Body of pancreas (tissue), 4 donors: ENCODE measurements at regions not wholly inside any gene's neighbourhood (a gene's known extent, or its start where the extent isn't known, plus 50 kb on each side); places are given as distances from the start of the nearest gene placed in this dataset.

Experiments used
- POLR2A ChIP-seq, 3 donors: fragments of 450-650 bp; IDR thresholded peaks; one replicate each; pipeline ENCODE4 v1.6.1; 2016; ENCODE audit warnings: antibody characterized with exemption in 3 of 3, mild to moderate bottlenecking in 2 of 3
- TF ChIP-seq, protein P1 (sequence below), 7 experiments: fragments of 450-650 bp in 4 of 7; fragments of 200-600 bp in 3 of 7; sonication (generic) in 3 of 7; IDR thresholded peaks; one replicate each; pipeline ENCODE4 v1.5.1; 2016 to 2019; ENCODE audit warnings: antibody characterized with exemption in 7 of 7

DNA sequence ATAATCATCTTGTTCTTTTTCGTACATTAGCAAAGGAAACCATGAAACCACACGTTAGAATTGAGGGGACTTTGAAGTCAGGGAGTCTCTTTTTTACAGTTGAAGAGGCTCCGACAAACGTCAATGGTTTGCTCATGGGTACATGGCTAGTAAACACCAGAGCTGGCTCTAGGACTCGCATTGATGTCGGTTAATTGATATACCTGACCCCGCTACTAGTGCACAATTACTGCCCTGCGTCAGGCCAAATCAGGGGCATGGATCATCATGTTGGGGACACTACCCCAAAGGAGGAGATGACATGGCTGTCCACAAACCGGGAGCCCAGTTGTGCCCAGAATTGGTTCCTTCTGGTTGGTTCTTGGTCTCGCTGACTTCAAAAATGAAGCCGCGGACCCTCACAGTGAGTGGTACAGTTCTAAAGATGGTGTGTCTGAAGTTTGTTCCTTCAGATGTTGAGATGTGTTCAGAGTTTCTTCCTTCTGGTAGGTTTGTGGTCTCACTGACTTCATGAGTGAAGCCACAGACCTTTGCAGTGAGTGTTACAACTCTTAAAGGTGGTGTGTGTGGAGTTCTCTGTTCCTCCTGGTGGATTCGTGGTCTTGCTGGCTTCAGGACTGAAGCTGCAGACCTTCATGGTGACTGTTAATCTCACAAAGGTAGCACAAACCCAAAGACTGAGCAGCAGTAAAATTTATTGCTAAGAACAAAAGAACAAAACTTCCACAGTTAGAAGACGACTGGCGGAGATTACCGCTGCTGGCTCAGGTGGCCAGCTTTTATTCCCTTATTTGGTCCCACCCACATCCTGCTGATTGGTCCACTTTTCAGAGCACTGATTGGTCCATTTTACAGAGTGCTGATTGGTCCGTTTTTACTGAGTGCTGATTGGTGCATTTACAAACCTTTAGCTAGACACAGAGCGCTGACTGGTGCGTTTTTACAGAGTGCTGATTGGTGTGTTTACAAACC lies 126.9 kb upstream of the ERRFI1 start:
- TF ChIP-seq, protein P1, sequence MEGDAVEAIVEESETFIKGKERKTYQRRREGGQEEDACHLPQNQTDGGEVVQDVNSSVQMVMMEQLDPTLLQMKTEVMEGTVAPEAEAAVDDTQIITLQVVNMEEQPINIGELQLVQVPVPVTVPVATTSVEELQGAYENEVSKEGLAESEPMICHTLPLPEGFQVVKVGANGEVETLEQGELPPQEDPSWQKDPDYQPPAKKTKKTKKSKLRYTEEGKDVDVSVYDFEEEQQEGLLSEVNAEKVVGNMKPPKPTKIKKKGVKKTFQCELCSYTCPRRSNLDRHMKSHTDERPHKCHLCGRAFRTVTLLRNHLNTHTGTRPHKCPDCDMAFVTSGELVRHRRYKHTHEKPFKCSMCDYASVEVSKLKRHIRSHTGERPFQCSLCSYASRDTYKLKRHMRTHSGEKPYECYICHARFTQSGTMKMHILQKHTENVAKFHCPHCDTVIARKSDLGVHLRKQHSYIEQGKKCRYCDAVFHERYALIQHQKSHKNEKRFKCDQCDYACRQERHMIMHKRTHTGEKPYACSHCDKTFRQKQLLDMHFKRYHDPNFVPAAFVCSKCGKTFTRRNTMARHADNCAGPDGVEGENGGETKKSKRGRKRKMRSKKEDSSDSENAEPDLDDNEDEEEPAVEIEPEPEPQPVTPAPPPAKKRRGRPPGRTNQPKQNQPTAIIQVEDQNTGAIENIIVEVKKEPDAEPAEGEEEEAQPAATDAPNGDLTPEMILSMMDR (IDR thresholded peaks at IDR 0.05): no peak
- no peak for TF ChIP-seq POLR2A (IDR thresholded peaks at IDR 0.05)
